ENCODE measurements at regions not wholly inside any gene's neighbourhood (a gene's known extent, or its start where the extent isn't known, plus 50 kb on each side); places are given as distances from the start of the nearest gene placed in this dataset.

GRCh38 chr17:431494-431893 lies 78.9 kb upstream of the RPH3AL start:
- no peak for TF ChIP-seq CTCF (IDR thresholded peaks at IDR 0.05; ENCODE audit: low read length, missing control alignments)
- no peak for DNase-seq (ENCODE audit: low read depth)
- H3K4me3 ChIP-seq (replicated peaks; ENCODE audit: low read depth, low read length) = no peak overlapping the region

GRCh38 chr17:429589-429988 lies 77.0 kb upstream of the RPH3AL start:
- TF ChIP-seq CTCF (IDR thresholded peaks at IDR 0.05; ENCODE audit: low read length, missing control alignments) = no peak
- DNase-seq (ENCODE audit: low read depth) = no peak

GRCh38 chr17:428414-428813 lies 75.8 kb upstream of the RPH3AL start:
- no peak for TF ChIP-seq CTCF (IDR thresholded peaks at IDR 0.05; ENCODE audit: low read length, missing control alignments)

More at GRCh38 chr17:429589-429988, 77.0 kb upstream of the RPH3AL start:
- no peak overlapping the region for H3K4me3 ChIP-seq (replicated peaks; ENCODE audit: low read depth, low read length)

GRCh38 chr17:427891-428290 lies 75.3 kb upstream of the RPH3AL start:
- TF ChIP-seq CTCF (IDR thresholded peaks at IDR 0.05; ENCODE audit: low read length, missing control alignments) = no peak
- no peak for DNase-seq (ENCODE audit: low read depth)
- H3K4me3 ChIP-seq (replicated peaks; ENCODE audit: low read depth, low read length) = no peak overlapping the region

More at GRCh38 chr17:428414-428813, 75.8 kb upstream of the RPH3AL start:
- DNase-seq (ENCODE audit: low read depth) = no peak
- no peak overlapping the region for H3K4me3 ChIP-seq (replicated peaks; ENCODE audit: low read depth, low read length)

- H3K4me3 ChIP-seq (replicated peaks; ENCODE audit: low read depth, low read length) = no peak overlapping the region
- no peak for TF ChIP-seq CTCF (IDR thresholded peaks at IDR 0.05; ENCODE audit: low read length, missing control alignments)
- DNase-seq (ENCODE audit: low read depth) = no peak
Observed at GRCh38 chr17:427327-427726, 74.7 kb upstream of the RPH3AL start.

- no peak for DNase-seq (ENCODE audit: low read depth)
- TF ChIP-seq CTCF (IDR thresholded peaks at IDR 0.05; ENCODE audit: low read length, missing control alignments) = no peak
Observed at GRCh38 chr17:422196-422930, 69.8 kb upstream of the RPH3AL start.

More at GRCh38 chr17:422196-422930, 69.8 kb upstream of the RPH3AL start:
- no peak overlapping the region for H3K4me3 ChIP-seq (replicated peaks; ENCODE audit: low read depth, low read length)
